Fibroblast of skin of right biceps (primary cell): ENCODE measurements at regions not wholly inside any gene's neighbourhood (a gene's known extent, or its start where the extent isn't known, plus 50 kb on each side); places are given as distances from the start of the nearest gene placed in this dataset.
"Not testable (repeated sequence)": the region's sequence is repeated elsewhere in the genome, so short reads cannot be mapped to it uniquely, and the experiment has no call there.

Experiments
- DNase-seq: peaks from one replicate; pipeline ENCODE4 v3.0.0-alpha.2; 2013

GRCh38 chr21:15559660-15560059, 170.1 kb upstream of the USP25 start:
- DNase-seq, result no peak

DNA sequence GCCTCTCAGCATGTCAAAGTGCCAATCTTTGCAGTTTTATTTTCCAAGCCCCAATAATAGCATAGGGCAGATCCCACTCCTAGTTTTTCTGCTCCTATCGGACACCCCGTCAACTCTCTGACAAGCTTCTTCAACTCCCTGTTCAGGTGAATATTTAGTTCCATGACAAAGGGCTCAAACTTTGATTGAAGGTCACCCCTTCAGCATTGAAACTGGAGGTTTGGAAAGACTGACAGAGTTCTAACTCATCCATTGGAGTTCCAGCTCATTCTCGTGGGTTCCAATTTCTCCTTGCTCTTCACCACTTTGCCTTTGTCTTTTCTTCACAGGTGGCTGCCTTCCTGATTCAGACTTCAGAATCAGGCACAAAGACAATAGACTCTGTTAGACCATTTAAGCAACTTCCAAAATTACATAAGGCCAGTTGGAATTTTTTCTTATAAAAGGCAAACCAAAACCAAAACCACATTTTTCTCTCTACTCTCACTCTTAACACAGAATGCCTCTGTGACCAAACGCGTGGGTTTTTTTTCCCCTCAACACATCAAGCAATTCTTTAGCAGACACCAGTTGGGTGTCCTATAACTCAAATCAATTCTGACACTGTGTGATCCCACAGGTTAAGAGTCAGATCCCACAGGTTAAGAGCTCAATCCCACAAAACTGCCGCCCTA, 169.3 kb upstream of the USP25 start:
- no peak for DNase-seq

DNA sequence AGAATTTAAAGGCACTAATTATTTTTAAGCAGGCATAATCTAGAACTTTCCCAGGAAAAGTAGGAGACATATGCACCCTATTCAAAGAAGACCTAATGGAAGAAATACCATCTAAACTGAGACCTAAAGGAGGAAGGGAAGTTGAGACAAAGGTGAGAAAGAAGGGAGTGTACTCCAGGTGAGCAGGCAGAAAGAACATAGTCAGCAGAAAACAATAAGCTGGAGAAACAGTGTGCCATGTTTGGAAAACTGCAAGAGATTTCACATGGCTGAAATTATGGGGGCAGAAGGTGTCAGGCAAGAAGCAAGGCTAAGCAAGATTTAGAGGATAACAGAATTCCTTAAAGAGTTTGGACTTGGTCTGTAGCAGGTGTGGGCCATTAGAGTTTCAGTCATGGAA, 167.0 kb upstream of the USP25 start:
- no peak for DNase-seq

DNA sequence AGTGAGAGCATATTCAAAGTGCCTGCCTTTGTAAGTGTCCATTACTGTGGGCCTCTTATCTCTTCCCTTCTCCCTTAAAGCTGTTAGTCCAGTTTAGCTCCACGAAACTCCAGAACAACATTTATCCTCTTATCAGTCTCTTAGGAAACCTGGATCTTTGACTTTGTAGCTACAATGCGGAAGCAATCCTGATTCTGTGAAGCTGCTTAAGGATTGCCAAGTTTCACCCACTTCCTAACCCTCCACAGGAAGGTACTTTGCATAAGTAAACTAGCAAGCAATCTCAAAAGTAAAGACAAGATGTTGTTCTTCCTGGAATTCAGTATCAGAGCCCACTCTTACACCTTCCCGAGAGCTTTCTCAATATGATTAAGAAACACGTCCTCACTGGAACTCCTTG, 164.9 kb upstream of the USP25 start:
- no peak for DNase-seq

DNA sequence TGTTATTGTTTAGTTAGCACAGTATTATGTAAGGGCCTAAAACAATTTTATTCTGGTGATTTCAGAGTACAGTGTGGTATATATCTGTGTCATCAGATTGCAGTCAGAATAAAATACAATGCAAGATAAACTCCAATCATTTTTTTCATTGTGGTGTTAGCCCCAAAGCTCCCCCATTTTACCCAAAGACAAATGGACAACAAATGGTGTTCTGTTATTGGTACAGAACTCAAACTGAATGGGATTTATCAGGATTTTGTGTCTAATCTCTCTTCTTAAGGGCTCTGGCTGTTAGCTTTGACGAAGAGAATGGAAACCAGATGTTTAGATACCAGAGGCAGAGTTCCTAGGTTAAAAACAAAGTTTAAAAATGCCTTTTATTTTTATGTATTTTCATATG, 163.1 kb upstream of the USP25 start:
- no peak for DNase-seq

- no peak for DNase-seq
Measured at GRCh38 chr21:15567191-15567590, 162.6 kb upstream of the USP25 start.

DNA sequence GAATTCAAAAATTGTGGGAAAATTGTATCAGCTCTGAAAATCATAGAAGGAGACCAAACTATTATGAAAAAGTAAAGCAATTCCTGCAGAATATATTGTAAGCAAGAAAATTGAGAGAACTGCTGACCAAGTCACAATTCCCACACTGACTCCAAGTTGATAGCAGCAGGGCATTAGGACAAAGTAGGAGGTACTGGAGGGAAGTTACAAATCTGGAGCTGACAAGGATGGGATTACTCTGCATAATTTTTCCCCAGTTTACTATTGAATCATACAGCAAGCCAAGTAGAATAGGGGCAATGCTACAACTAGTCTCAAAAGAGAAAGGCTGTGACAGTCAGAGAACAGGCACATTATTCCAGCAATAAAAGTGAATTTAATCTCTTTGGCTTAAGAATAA, 161.3 kb upstream of the USP25 start:
- no peak for DNase-seq

- no peak for DNase-seq
Measured at GRCh38 chr21:15586752-15587427, 142.9 kb upstream of the USP25 start.

GRCh38 chr21:15592271-15592860, 137.4 kb upstream of the USP25 start:
- DNase-seq, result peak; percentile 42

DNA sequence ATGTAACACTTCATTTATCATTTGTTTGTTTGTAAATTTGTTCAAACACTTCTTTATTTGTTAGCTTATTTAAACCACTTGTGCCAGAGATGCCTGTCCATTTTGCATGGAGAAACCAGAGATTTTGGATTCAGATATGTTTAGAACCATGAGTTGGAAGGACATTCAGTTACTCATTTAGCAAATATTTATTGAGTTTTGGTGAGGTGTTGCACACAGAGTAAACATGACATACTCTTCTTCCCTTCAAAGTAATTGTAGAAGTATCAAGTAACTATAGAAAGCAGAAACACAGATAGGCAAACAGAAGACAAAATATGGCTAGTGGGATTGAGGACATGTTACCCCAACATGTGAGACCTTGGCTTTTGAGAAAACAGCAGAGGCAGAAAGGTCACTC, 136.8 kb upstream of the USP25 start:
- no peak for DNase-seq

GRCh38 chr21:15601390-15601789, 128.4 kb upstream of the USP25 start:
- DNase-seq, result no peak

DNA sequence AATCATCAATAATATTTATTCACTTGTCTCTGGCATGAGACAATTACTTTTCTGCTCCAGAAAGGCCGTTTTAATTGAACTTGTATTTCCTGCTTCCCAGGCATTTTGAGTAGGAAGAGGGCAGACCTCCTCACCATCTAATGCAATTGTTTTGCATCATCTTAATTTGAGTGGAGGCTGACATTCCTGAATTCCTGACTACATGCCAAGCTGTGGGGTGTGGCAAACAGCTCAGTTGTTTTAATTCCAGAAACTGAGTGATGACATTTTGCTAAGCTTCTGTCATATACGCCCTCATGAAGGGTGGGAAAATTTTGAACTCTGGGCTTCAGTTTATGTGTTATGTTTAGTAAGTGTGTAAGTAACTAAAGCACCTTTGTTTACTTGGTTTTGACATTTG, 125.4 kb upstream of the USP25 start:
- peak; percentile 82 for DNase-seq

- no peak for DNase-seq
Measured at GRCh38 chr21:15614766-15615165, 115.0 kb upstream of the USP25 start.

DNA sequence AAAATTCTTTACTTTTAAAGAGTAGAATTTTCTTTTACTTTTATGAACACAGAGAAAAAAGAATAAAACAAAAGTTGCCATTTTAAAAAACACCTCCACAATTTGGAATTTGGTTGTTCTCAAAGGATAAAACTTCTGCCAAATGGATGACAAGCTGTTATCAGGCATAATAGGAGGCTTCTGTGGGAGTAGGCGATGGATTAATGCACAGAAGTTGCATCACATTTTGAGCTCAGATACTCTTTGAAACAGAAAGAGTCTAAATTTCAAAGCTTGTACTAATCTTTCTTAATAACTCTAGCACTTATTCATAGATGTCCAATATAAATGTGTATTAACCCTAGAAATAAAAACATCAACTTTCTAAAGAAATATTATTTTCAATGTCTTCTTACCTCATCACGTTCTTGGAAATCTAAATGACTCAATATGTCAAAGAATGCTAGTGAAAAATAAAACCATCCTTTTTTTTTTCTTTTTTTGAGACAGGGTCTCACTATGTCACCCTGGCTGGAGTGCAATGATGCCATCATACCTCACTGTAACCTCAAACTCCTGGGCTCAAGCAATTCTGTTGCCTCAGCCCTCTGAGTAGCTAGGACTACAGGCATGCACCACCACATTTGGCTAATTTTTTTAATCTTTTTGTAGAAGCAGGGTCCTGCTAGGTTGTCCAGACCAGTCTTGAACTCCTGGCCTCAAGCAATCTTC, 112.8 kb upstream of the USP25 start:
- peak; percentile 48 for DNase-seq

- DNase-seq, result peak; percentile 75
Measured at GRCh38 chr21:15617964-15618363, 111.8 kb upstream of the USP25 start.

- no peak for DNase-seq
Measured at GRCh38 chr21:15620892-15621291, 108.9 kb upstream of the USP25 start.

DNA sequence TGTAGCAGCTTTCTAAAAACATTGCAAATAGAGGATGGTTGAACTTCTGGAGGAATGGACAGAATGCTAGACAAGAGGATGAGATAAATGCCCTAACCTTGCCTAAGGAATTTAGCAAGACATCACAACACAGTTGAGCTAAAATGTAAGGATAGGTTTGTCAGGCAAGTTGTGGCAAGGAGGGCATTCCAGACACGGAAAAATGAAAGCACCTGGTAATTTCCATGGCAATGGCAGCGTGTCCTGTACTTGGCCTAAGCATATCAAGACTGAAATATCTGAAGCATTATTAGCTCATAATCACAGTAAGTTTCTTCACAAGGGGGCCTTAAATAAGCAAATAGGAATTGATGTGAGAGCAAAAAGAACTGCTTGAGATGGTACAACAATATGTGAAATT, 105.1 kb upstream of the USP25 start:
- DNase-seq, result no peak

DNA sequence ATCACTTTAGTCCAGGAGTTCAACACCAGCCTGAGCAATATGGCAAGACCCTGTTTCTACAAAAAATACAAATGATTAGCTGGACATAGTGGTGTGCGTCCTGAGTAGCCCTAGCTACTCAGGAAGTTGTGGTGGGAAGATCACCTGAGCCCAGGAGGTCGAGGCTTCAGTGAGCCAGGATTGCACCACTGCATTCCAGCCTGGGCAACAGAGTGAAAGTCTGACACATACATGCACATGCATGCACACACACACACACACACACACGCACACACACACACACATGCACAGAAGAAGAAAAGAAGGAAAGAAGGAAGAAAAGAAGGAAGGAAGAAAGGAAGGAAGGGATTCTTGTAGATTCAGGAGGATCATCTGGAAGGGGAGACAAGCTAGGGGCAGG, 104.4 kb upstream of the USP25 start:
- no peak for DNase-seq

DNA sequence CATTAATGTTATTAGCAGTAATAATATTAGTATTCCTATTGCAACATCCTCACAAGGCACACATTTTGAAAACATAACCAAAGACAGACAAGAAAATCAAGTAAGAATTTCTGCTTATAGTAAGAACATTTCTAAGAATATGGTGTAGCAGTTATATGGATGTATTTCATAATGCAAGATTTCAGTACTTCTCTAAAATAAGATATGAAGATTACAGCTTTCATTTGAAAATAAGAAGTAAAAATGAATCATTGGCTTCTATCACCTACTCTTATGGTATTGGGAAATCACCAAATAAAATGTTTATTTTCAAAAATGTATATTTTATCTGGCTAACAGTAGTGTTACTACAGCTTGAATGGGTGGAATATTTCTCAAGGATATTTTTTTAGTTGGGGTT, 103.8 kb upstream of the USP25 start:
- no peak for DNase-seq

DNA sequence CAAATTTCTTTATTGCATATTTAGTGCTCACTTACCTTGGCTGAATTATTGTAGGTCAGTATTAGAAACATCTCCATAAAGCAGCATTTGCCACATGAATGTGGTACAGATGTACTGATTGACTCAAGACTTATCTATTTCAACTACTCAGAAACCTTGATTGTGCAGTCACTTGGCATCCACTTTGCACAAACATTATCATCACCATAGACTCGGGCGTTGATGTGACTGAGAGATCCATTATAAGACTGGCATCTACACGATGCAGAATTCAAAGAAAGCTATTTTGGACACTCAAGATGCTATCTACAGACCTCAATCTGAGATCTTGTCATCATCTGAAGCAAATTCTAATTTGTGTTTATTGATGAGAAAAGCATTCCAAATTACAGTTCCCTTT, 102.8 kb upstream of the USP25 start:
- no peak for DNase-seq

- no peak for DNase-seq
Measured at GRCh38 chr21:15627823-15628222, 102.0 kb upstream of the USP25 start.

- peak; percentile 66 for DNase-seq
Measured at GRCh38 chr21:15631342-15631741, 98.4 kb upstream of the USP25 start.

GRCh38 chr21:15634541-15634940, 95.2 kb upstream of the USP25 start:
- DNase-seq, result not testable (repeated sequence)
